ENCODE measurements at regions not wholly inside any gene's neighbourhood (a gene's known extent, or its start where the extent isn't known, plus 50 kb on each side); places are given as distances from the start of the nearest gene placed in this dataset.
"Not testable (repeated sequence)": the region's sequence is repeated elsewhere in the genome, so short reads cannot be mapped to it uniquely, and the experiment has no call there.

DNA sequence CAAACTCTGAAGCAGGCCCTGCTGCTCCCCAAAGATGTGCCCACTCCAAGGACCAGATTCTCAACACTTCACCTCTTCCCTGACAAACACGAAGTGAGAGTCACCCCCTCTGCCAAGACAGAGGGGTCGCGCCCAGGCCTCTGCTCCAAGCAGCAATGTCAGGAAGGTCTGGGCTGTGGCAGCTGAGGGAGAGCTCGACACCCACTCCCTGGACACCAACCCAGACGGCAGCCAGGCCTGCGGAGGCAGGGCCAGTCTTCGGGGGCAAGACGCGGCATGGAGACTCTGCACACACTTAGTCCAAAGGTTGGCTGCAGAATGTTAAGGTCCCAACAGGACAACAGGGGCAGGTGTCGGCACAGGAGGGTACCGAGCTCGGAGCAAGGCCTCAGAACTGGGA lies 144.2 kb downstream of the DLL1 start:
- DNase-seq, result no peak

- not testable (repeated sequence) for DNase-seq
Measured at GRCh38 chr6:170146131-170146530, 144.7 kb downstream of the DLL1 start.

GRCh38 chr6:170145716-170146115 lies 145.2 kb downstream of the DLL1 start:
- not testable (repeated sequence) for DNase-seq

DNA sequence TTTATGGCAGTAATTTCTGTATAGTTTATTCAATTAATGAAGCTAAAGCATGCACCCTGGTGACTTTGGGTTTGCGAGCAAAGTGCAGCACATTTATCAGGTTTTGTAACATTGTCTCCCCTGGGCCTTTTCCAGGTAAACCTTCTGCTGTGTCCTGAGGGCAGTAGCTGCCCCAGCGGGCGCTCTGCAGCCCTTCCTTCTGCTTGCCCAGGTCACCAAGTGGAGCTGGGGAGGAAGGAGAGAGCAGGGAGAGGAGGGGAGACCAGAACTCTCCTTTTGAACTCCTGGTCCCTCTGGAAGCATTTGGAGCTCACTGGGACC lies 145.6 kb downstream of the DLL1 start:
- DNase-seq, result no peak

GRCh38 chr6:170144571-170145271 lies 146.2 kb downstream of the DLL1 start:
- DNase-seq, result no peak

GRCh38 chr6:170143401-170144150 lies 147.3 kb downstream of the DLL1 start:
- no peak for DNase-seq

GRCh38 chr6:170142559-170142958 lies 148.3 kb downstream of the DLL1 start:
- DNase-seq, result no peak

GRCh38 chr6:170141061-170141460 lies 149.8 kb downstream of the DLL1 start:
- DNase-seq, result not testable (repeated sequence)

- DNase-seq, result no peak
Measured at GRCh38 chr6:170140129-170140528, 150.7 kb downstream of the DLL1 start.

- no peak for DNase-seq
Measured at GRCh38 chr6:170139531-170139930, 151.3 kb downstream of the DLL1 start.

DNA sequence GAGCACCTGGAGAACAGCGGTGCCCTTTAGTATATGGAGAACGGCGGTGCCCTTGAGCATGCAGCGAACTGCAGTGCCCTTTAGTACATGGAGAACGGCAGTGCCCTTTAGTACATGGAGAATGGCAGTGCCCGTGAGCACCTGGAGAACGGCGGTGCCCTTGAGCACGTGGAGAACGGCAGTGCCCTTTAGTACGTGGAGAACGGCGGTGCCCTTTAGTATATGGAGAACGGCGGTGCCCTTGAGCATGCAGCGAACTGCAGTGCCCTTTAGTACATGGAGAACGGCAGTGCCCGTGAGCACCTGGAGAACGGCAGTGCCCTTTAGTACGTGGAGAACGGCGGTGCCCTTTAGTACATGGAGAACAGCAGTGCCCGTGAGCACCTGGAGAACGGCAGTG lies 151.8 kb downstream of the DLL1 start:
- DNase-seq, result not testable (repeated sequence)

DNA sequence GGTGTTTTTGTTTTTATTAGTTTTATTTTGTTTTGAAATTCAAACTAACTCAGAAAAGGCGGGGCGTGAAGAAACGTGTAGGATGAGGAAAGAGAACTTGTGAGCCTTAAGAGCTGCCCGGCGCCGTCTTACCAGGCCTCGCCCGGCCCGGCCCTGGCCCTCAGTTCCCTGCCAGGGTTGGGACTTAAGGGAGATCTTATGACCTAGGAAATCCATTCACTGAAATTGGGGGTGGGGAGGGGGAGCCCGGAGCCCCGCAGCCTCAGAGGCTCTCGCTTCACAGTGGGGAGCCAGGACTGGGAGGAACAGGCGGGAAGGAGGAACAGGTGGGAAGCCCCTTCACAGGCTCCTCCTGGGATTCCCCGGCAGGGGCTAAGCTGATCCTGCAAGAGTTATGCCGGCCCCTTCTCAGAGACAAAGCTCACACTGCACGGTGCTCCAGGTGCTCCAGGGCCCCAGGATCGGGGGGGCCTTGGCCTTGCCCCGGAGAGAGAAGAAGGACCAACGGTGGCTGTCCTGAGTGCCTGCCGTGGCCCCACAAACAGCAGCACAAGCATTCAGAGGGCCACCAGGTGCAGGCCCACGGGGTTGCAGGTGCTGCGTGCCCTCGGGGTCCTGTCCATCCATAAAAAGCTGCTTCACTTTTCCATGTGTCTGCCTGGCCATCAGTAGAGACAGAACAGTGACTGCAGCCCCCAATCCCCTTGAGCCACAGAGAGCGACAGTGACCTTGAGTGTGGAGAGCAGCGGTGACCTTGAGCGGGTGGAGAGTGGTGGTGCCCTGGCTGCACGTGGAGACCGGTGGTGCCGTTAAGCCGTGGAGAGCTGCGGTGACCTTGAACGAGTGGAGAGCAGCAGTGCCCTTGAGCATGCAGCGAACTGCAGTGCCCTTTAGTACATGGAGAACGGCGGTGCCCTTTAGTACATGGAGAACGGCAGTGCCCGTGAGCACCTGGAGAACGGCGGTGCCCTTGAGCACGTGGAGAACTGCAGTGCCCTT lies 152.7 kb downstream of the DLL1 start:
- DNase-seq, result no peak

DNA sequence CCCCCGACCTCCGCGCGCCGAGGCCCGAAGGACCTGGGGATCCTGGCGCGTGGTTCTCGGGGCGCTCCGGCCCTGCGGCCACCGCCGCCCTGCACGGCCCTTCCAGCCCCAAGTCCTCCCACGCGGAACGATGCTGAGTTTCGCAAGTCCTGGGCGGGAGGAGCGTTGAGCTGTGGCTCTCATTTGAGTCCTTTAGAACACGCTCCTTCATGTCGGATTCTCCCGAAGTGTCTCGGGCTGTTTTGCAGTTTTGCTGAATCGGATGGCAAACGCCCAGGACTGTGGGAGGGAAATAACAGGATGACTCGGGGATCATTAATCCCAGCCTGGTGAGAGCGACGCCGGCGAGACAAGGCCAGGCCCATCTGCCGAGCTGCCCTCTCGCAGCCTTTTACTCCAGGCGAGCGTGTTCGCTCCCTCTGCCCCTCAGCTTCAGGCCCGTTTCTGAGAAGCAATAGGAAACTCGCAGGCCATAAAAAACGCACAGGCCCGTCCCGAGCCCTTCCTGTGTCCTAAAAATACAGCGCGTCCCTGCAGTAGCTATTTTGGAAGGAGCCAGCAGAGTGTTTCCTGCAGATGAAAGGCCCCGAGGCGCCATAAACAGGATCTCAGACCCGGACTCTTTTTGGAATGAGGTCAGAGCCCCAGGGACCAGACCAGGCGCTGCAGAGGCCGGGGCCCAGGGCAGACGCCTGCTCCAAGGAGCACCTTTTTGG lies 153.5 kb downstream of the DLL1 start:
- DNase-seq, result no peak

- DNase-seq, result no peak
Measured at GRCh38 chr6:170136541-170137175, 154.2 kb downstream of the DLL1 start.

DNA sequence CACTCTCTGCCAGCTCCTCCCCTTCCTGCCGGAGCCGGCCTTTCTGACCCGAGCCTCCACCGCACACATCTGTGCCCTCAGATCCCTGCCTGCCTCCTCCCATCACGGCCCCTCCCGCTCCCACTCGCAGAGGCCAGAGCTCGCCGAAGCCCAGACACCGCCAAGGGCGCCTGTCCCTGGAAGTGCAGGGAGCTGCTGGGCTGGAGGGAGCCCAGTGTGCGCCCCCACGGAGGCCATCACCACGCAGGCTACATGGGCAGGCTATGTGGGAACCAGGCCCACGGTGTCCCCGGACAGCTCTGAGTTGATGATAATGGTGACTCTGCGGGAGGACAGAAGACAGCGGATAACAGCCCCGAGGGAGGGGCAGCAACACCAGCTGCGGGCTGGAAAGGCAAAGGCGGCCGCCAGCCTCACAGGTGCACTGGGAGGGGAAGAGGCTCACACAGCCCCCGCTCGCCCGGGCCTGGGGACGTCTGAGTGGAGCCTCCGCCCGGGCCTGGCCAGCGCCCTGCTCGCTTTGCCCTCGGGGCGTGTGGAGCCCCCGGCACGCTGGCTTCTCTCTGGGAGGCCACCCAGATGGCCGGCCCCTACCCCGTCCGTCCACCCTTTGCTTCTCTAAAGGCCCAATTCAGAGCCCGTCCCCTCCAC lies 154.9 kb downstream of the DLL1 start:
- no peak for DNase-seq

GRCh38 chr6:170135461-170135820 lies 155.4 kb downstream of the DLL1 start:
- DNase-seq, result no peak

GRCh38 chr6:170134471-170135440 lies 156.1 kb downstream of the DLL1 start:
- DNase-seq, result no peak

DNA sequence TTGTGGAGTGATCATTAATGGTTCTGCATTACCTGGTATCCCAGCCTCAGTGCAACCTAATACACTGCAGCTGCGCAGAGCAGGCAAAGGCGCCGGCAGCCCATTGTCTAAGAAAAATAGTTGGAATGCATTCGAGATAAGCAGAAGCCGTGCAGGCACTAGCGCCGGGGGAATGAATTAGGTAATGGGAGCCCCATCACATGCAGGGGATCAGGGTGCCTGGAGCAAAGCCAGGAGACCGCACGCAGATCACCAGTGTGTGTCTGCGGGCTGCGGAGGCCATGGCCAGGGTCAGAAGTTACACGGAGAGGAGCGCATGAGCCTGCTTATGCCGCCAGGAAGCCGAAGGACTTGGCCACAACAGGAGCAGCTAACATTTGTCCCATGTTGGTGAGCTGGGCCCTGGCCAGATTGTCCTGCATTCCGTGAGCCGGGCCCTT lies 156.8 kb downstream of the DLL1 start:
- DNase-seq, result peak; percentile 78

DNA sequence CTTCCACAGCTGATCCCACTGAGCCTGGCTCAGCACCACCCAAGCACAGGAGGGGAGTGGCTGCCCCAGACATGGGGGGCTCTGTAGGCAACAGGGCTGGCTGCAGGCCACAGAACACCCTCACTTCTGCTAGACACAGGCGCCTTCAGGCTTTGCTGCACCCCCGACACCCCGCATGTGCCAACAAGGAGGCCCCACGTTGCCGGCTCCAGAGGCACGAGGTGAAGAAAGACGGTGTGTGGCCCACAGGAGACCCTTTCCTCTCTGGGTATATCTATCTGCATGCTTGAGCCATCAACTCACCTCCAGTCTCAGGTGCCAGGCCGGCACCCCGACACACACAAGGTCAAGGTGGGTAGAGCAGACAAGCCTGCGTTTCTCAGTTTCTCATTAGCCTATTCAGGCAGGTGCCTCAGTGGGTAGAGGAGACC lies 158.3 kb downstream of the DLL1 start:
- no peak for DNase-seq

DNA sequence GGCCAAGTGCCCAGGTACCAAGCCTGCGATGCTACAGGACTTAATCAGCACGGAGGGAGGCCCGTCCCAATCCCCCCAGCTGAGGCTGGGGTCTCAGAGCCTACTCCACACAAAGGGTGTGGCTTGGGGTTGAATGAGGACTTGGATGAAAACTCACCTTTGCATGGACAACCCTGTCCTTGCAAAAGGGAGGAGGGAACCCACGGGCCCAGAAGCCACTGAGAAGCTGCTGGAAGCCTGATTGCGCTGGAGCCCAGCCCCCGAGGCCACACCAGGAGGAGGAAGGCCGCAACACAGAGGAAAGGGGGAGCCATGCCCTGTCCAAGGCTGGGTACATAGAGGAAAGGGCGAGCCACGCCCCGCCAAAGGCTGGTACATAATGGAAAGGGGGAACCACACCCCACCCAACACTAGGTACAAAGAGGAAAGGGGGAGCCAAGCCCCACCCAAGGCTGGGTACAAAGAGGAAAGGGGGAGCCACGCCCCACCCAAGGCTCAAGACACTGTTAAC lies 158.8 kb downstream of the DLL1 start:
- DNase-seq, result no peak

All from DMS79 treated with DMSO at 0.1 percent for 48 hours (cell line).